HuH-7 (cell line): ENCODE measurements at regions not wholly inside any gene's neighbourhood (a gene's known extent, or its start where the extent isn't known, plus 50 kb on each side); places are given as distances from the start of the nearest gene placed in this dataset.

Experiments
- DNase-seq: peaks from one replicate; pipeline ENCODE4 v3.0.0; 2011; ENCODE audit warnings: low spot score

DNA sequence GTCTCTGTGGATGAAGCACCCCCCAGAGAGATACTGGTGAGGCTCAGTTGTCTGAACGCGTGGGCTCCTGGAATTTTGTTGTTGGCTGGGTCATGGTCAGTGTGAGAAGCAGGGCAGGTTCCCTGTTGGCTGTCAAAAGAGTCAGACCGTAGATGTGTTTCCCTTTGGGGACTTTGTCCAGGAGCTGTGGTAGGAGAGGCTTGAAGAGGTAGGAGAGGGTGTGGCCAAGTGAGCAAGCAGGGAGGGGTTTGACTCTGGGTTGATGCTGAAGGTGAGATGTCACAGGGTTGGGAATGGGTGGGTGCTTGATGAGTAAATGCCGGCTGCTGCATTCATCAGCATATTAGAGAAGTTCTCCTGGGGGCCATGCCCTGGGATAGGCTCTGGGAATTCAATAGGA is 803.2 kb downstream of the TBC1D22A start:
- no peak for DNase-seq

DNA sequence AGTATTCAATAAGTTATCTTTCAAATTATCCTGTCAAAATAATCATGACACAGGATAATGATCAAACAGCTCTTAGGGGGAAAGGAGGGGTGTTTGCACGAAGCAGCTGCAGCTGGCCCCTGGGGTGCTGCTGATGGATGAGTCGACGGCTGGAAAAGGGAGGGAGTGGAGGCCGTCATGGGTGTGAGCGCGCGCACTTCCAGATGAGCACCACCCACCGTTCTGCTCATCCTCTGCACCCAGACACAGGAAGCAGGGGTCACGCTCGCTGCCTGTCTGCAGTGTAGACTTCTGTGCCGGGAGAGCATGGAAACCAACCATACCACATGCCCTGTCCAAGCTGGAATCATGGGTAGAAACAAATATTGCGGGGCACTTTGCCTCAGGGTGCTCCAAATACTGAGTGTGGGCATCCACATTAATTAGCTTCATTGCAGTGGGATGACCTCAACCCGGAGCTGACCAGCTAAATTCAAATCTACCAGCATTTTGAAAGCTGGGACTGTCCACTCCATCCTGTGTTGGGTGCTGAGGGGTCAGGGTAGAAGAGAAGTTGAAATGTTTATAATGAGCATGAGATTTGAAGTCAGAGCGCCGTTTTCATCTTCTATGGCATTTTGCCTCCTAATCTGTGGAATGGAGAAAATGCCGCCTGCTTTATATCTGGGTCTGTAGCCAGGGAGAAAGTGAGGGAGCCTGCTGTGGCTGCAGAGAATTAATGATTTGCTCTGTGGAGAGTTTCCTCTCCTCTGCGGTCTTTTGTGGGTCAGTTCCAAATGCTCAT is 802.4 kb downstream of the TBC1D22A start:
- no peak for DNase-seq

DNA sequence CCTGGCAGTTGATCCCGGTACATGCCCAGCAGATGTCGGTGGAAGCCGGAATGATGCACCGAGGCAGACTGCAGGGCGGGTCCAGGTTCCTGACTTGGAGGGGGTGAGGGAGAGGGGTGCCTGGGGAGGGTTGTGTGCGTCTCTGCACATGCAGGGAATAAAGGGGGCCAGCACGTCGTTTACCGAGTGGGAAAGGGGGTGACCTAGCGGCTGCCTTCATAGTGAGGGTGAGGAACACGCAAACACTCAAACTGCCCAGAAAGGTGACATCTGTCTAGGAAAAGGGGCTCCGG is 801.7 kb downstream of the TBC1D22A start:
- no peak for DNase-seq

- DNase-seq, result no peak
Observed at GRCh38 chr22:47563406-47564157, 801.1 kb downstream of the TBC1D22A start.

GRCh38 chr22:47561766-47562165 is 799.3 kb downstream of the TBC1D22A start:
- DNase-seq, result no peak

DNA sequence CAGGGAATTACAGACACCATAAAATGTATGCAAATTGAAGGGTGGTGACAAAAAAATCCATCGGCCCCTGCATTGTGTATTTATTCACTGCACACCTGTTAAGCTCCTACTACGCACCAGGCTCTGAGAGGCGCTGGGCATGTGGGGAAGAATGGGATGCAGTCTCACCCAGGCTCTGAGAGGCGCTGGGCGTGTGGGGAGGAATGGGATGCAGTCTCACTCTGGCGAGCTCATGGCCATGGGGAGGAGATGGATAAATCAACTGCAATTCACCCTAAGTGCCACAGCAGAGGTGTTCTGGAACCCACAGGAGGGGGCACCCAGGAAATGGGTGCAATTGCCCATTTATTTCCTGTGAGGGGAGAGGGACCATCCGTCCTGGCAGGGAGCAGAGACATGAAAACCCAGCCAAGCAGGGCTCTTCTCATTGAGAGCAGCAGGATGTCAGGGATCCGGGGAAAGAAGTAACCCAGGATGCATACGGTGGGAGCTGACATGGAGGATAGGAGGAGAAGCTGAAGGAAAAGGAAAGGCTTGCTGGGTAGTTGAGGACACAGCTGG is 798.7 kb downstream of the TBC1D22A start:
- DNase-seq, result no peak

GRCh38 chr22:47558828-47559700 is 796.6 kb downstream of the TBC1D22A start:
- DNase-seq, result no peak

GRCh38 chr22:47556473-47556872 is 794.0 kb downstream of the TBC1D22A start:
- no peak for DNase-seq

- DNase-seq, result no peak
Observed at GRCh38 chr22:47553436-47553835, 791.0 kb downstream of the TBC1D22A start.

DNA sequence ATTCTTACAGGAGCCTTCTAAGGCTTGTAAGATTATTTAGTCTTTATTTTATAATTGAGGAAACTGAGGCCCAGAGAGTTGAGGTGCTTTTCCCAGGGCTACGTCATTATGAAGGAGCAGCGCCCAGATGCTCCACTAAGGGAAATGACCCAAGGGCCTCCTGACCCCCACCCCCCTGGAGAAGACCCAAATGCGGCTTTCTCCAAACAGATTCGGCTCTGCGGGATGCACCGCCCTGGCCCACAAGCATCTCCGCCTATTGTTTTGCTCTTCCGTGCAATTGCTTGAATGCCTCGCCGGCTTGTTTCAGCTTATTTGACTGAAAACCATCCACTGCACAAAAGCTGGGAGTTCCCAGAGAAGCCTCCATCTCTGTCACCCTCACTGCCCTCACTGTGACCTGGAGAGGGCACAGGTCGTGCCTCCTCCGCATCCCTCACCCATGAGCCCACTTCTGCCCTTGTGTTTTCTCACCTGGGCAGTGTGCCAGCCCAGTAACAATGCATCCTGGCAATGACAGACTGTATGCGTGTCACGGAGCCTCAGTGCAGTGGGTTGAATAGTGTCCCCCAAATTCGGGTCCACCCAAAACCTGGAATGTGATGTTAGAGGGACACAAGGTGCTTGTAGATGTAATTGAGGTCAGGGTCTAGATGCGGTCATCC is 790.2 kb downstream of the TBC1D22A start:
- no peak for DNase-seq

- DNase-seq, result no peak
Observed at GRCh38 chr22:47552024-47552423, 789.6 kb downstream of the TBC1D22A start.

DNA sequence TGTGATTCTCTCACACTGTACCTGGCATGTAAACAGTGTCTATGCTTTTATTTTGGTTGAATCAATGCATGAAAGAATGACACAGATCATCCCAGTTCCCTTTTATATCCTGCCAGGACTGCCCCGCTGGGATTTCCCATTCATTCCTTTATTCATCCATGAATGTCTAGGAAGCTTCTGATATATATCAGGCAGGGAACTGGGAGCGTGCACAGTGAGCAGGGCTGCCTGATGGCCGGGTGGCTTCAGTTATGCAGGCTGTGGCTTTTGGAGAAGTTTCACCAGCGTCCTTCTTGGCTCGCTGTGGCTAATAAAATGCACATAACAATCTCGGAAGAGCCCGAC is 789.0 kb downstream of the TBC1D22A start:
- no peak for DNase-seq

DNA sequence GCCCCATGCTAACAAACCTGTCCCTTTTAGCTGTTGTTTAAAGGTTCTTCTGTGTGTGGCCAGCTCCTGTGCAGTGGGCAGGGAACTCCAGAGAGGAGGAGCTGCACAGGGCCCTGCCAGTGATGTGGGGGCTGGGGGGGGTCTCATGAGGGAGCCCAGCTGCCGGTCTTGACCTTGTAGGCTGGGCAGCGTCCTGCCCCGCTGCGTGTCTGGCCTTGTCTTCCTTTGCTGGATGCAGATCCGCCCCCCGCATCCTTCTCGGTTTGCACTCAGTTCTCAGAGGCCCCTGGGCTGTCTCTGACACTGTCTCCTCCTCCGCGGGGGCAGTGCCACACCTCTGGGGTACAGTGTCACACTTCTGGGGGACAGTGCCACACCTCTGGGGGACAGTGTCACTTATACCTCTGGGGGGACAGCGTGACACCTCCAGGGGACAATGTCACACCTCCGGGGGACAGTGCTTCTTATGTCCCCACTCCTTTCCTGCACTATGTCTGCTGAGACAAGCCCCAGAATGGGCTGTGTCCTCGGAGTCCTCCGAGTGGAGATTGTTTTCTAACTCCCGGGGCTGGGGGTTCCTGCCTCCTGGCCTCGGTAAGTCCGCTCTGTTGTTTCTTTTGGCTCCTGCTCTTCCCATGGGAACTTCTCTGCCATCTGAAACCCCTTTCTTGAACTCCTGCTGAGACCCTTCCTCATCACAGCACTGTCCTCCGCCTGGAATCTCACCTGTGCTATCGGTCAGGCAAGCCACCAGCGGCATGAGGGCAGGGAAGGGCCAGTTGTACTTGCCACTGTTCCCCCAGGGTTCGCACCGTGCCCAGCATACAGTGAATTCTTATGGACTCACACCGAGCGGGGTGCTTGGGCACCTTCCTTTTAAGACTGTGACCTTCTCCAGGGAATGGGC is 788.3 kb downstream of the TBC1D22A start:
- DNase-seq, result no peak

- DNase-seq, result no peak
Observed at GRCh38 chr22:47549741-47550340, 787.4 kb downstream of the TBC1D22A start.

DNA sequence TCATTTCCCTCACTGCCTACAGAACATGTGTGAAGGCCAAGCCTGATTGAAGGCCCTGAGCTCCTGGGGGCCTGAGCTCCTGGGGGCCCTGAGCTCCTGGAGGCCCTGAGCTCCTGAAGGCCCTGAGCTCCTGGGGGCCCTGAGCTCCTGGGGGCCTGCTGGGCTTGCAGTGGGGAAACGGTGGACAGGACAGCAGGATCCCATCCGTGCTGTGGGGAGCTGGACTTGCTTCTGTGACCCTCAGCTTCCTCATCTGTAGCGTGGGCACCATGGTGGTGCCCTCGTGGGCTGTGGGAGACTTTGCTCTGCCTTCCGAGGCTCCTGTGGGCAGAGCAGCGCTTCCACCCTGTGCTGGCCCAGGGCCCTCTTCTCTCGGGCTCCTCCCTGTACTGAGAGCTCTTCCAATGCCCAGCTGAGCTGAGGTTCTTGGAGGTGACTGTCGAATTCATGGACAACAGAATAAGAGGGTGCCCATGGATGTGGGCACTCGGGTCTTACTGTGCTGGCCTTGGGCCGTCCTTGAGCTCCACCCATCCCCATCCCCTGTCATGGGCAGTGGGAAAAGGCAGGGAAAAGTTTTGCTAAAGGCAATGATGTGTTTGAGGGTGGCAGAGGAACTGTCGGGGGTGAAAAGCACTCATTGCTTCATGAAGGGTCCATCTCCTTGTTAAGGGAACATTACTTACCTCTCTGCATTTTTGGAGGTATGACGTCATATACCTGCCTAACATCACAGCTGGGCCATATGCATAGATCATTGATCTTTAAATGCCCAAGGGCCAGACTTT is 786.7 kb downstream of the TBC1D22A start:
- no peak for DNase-seq

DNA sequence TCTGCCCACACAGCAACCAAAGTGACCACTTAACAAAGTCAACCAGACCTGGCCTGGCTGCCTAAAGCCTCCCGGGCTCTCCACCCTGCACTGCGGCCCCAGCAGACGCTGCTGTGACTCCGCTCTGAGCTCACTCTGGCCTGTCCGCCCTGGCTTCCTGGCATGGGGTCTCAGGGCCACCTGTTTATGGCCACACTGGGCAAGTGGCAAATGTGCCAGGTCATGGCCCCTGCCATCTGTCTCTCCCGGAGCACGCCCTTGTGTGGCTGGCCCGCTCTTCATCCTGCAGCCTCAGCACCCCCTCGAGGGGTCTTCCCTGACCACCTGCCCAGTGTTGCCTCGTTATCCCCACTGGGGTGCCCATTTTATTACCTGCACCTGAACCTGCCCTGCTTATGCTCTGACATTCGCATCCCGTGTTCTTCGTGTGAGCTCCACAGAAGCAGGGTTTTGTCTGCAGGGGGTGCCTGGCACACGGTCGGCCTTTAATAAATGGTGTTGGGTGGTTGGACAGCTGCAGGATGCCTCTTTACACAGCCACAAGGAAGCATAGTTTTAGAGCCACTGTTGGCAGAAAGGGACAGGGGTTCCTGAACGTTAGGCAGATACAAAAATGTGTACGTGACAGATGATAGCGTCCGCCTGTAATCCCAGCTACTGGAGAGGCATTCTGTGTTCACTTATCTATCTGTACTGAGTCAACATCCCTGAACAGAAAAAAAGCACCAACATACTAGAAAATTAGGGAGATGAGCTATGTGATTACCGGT is 785.6 kb downstream of the TBC1D22A start:
- no peak for DNase-seq

- no peak for DNase-seq
Observed at GRCh38 chr22:47547239-47547661, 784.8 kb downstream of the TBC1D22A start.

GRCh38 chr22:47544696-47545095 is 782.2 kb downstream of the TBC1D22A start:
- DNase-seq, result no peak

DNA sequence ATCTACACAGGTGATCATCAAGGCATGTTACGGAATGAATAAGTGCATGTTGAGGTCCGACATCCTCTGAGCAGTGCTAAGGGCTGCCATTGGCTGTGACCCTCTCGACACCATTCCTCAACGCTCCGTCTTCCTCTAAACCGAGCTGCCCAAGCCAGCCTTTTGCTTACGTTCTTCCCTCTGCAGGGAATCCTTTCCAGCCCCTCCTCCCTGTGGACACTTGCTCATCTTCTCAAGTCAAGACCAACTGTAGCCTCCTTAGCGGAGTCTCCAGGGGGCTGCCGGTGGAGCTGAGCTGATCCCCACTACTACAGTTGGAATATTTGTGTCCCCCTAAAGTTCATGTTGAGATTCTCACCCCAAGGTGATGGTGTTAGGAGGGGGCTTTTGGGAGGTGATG is 781.0 kb downstream of the TBC1D22A start:
- no peak for DNase-seq
